ENCODE measurements at regions not wholly inside any gene's neighbourhood (a gene's known extent, or its start where the extent isn't known, plus 50 kb on each side); places are given as distances from the start of the nearest gene placed in this dataset.

DNA sequence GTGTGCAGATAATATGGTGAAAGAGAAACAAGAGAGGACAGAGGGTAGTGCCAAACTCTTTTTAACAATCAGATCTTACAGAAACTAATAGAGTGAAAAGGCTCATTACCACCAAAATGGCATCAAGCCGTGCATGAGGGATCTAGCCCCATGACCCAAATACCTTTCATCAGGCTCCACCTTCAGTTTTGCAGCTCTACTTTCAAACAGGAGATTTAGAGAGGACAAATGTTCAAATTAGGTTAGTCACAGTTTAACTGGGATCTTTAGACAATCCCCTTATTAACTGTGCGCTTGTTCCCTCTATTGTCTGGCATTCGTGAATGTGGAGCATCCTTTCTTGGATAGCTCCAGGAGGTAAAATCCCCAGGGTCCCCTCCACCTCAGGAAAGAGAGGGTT lies 1209.3 kb upstream of the CHAC2 start:
- H3K9me3 ChIP-seq (replicated peaks; ENCODE audit: insufficient read depth, low read length), result no peaks in the 10 kb centered on the region
- H3F3A ChIP-seq (ENCODE audit: insufficient read depth, low read length), result no peaks in the 10 kb centered on the region
- no peaks in the 10 kb centered on the region for H3K4me1 ChIP-seq (ENCODE audit: low read length)
- H3K36me3 ChIP-seq (replicated peaks; ENCODE audit: insufficient read depth, low read length), result no peaks in the 10 kb centered on the region
- no peak overlapping the region for H3K4me3 ChIP-seq (ENCODE audit: low read length)
- no peaks in the 10 kb centered on the region for H3K27me3 ChIP-seq (replicated peaks; ENCODE audit: insufficient read depth, low read length)
- no peak overlapping the region for H3K4me2 ChIP-seq (ENCODE audit: low read depth, low read length)
- no peaks in the 10 kb centered on the region for H3K9me2 ChIP-seq (replicated peaks; ENCODE audit: insufficient read depth, low read length)
- no peak overlapping the region for H3K27ac ChIP-seq (ENCODE audit: low read length)
- H2AFZ ChIP-seq (ENCODE audit: low read length), result no peak overlapping the region
- H4K20me1 ChIP-seq (ENCODE audit: insufficient read depth, low read length), result no peaks in the 10 kb centered on the region
- TF ChIP-seq CTCF (IDR thresholded peaks at IDR 0.05; ENCODE audit: low read length) (no peak), EZH2 (optimal IDR thresholded peaks at IDR 0.05; ENCODE audit: low read depth, low read length) (no peak), EZH2phosphoT487 (IDR thresholded peaks at IDR 0.05; ENCODE audit: low read length) (no peak)
- H3K9ac ChIP-seq (ENCODE audit: low read length), result no peak overlapping the region
- DNase-seq, result no peak
- H3K79me2 ChIP-seq (ENCODE audit: low read length), result no peaks in the 10 kb centered on the region

DNA sequence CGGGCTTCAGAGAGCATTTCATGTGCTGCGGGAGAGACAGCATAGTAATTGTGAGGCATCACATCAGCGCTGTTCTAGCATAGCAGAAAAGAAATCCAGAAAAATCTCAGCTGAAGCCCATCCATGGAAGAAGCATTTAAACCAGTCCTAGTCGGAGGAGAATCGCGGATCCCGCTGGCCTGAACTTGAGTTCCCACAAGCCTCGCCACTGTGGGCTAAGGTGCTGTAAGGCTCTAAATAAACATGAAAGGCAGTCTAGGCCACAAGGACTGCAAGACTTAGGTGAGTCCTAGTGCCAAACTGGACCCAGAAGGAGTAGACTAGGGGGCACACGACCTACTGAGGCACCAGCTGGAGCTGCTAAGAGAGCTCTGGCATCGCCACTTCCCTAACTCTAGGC lies 1225.3 kb upstream of the CHAC2 start:
- H3K9ac ChIP-seq (ENCODE audit: low read length), result no peak overlapping the region
- no peaks in the 10 kb centered on the region for H3K79me2 ChIP-seq (ENCODE audit: low read length)
- no peak for TF ChIP-seq EZH2 (optimal IDR thresholded peaks at IDR 0.05; ENCODE audit: low read depth, low read length)
- no peak for TF ChIP-seq CTCF (IDR thresholded peaks at IDR 0.05; ENCODE audit: low read length)
- DNase-seq, result no peak
- H2AFZ ChIP-seq (ENCODE audit: low read length), result no peak overlapping the region
- no peak overlapping the region for H3K4me2 ChIP-seq (ENCODE audit: low read depth, low read length)
- H3K4me1 ChIP-seq (ENCODE audit: low read length), result no peaks in the 10 kb centered on the region
- H3K4me3 ChIP-seq (ENCODE audit: low read length), result no peak overlapping the region
- H3K9me3 ChIP-seq (replicated peaks; ENCODE audit: insufficient read depth, low read length), result no peaks in the 10 kb centered on the region
- no peaks in the 10 kb centered on the region for H3K27me3 ChIP-seq (replicated peaks; ENCODE audit: insufficient read depth, low read length)
- H3F3A ChIP-seq (ENCODE audit: insufficient read depth, low read length), result no peaks in the 10 kb centered on the region
- no peaks in the 10 kb centered on the region for H4K20me1 ChIP-seq (ENCODE audit: insufficient read depth, low read length)
- no peak overlapping the region for H3K27ac ChIP-seq (ENCODE audit: low read length)
- H3K9me2 ChIP-seq (replicated peaks; ENCODE audit: insufficient read depth, low read length), result no peaks in the 10 kb centered on the region
- no peaks in the 10 kb centered on the region for H3K36me3 ChIP-seq (replicated peaks; ENCODE audit: insufficient read depth, low read length)

- H3K27ac ChIP-seq (ENCODE audit: low read length), result no peak overlapping the region
- no peak overlapping the region for H3K4me3 ChIP-seq (ENCODE audit: low read length)
- DNase-seq, result no peak
- no peaks in the 10 kb centered on the region for H3K4me1 ChIP-seq (ENCODE audit: low read length)
- no peaks in the 10 kb centered on the region for H3K9me2 ChIP-seq (replicated peaks; ENCODE audit: insufficient read depth, low read length)
- H3K9ac ChIP-seq (ENCODE audit: low read length), result no peak overlapping the region
- no peaks in the 10 kb centered on the region for H4K20me1 ChIP-seq (ENCODE audit: insufficient read depth, low read length)
- no peaks in the 10 kb centered on the region for H3K9me3 ChIP-seq (replicated peaks; ENCODE audit: insufficient read depth, low read length)
- no peak overlapping the region for H2AFZ ChIP-seq (ENCODE audit: low read length)
- no peaks in the 10 kb centered on the region for H3K27me3 ChIP-seq (replicated peaks; ENCODE audit: insufficient read depth, low read length)
- H3K4me2 ChIP-seq (ENCODE audit: low read depth, low read length), result no peak overlapping the region
- H3K79me2 ChIP-seq (ENCODE audit: low read length), result no peaks in the 10 kb centered on the region
- TF ChIP-seq EZH2 (optimal IDR thresholded peaks at IDR 0.05; ENCODE audit: low read depth, low read length) (no peak), EZH2phosphoT487 (IDR thresholded peaks at IDR 0.05; ENCODE audit: low read length) (no peak), CTCF (IDR thresholded peaks at IDR 0.05; ENCODE audit: low read length) (no peak)
- H3F3A ChIP-seq (ENCODE audit: insufficient read depth, low read length), result no peaks in the 10 kb centered on the region
- H3K36me3 ChIP-seq (replicated peaks; ENCODE audit: insufficient read depth, low read length), result no peaks in the 10 kb centered on the region
These were observed 1228.3 kb upstream of the CHAC2 start for GRCh38 chr2:52539026-52539970.
